ENCODE measurements at regions not wholly inside any gene's neighbourhood (a gene's known extent, or its start where the extent isn't known, plus 50 kb on each side); places are given as distances from the start of the nearest gene placed in this dataset.

- TF ChIP-seq POLR2A (IDR thresholded peaks at IDR 0.05; ENCODE audit: low read depth, low read length) (no peak), POLR2AphosphoS5 (IDR thresholded peaks at IDR 0.05; ENCODE audit: low read depth, low read length) (no peak)
Observed at GRCh38 chr14:103206023-103206481, 82.8 kb downstream of the TNFAIP2 start.
